ENCODE measurements at regions not wholly inside any gene's neighbourhood (a gene's known extent, or its start where the extent isn't known, plus 50 kb on each side); places are given as distances from the start of the nearest gene placed in this dataset.

- no peak overlapping the region for H3K18ac ChIP-seq (ENCODE audit: low read depth, low read length)
- H3K27me3 ChIP-seq (ENCODE audit: control insufficient read depth, insufficient read depth, low read length) = peaks cover 20% of the 10 kb centered on the region
- dilution Hi-C loops (cut with HindIII; ENCODE audit: low sequenced_read_pairs, unreplicated experiment) (no loop called here), in situ Hi-C loops (cut with MboI; ENCODE audit: low sequenced_read_pairs) (no loop called here), intact Hi-C loops (cut with micrococcal nuclease) (no loop called here)
- BruUV-seq (replicated peaks) = no TSS peak
- H2AFZ ChIP-seq (replicated peaks; ENCODE audit: low read length, poor library complexity) = no peak overlapping the region
- ChIA-PET POLR2A (ENCODE audit: unreplicated experiment) (no interaction called here), CTCF (no interaction called here)
- H3K27ac ChIP-seq (ENCODE audit: insufficient read depth, low read length) = no peak overlapping the region
- H4K91ac ChIP-seq (ENCODE audit: insufficient read depth, low read depth, low read length) = no peak overlapping the region
- no peaks in the 10 kb centered on the region for H4K20me1 ChIP-seq (ENCODE audit: insufficient read depth, low read length)
- no peak overlapping the region for H3K4ac ChIP-seq (ENCODE audit: low read depth, low read length)
- no peak overlapping the region for H2AK5ac ChIP-seq (ENCODE audit: low read depth, low read length)
- WGBS, 2 experiments (ENCODE audit: extremely low coverage in 2 of 2, insufficient read length in 1 of 2) = 45% methylated on average over 2 of the region's 7 CpGs; no CpG with 5 or more reads in 1 of the 2 experiments
- no peak overlapping the region for H2BK15ac ChIP-seq (ENCODE audit: low read depth, low read length)
- ATAC-seq (ENCODE audit: low read depth) (no peak), DNase-seq (no peak)
- H4K5ac ChIP-seq (ENCODE audit: low read depth, low read length) = no peak overlapping the region
- TF ChIP-seq MXI1 (IDR thresholded peaks at IDR 0.05; ENCODE audit: borderline replicate concordance, low read depth, low read length) (no peak), NFE2L2 (IDR thresholded peaks at IDR 0.05; ENCODE audit: low read depth, low read length) (no peak), MAZ (IDR thresholded peaks at IDR 0.05; ENCODE audit: borderline replicate concordance, low read depth, low read length) (no peak), RCOR1 (IDR thresholded peaks at IDR 0.05; ENCODE audit: insufficient replicate concordance, low read length) (no peak), POLR2A (IDR thresholded peaks at IDR 0.05; ENCODE audit: low read depth, low read length) (no peak), USF2 (IDR thresholded peaks at IDR 0.05; ENCODE audit: low read depth, low read length) (no peak), RFX5 (IDR thresholded peaks at IDR 0.05; ENCODE audit: low read depth, low read length) (no peak), CHD1 (IDR thresholded peaks at IDR 0.05; ENCODE audit: low read depth, low read length) (no peak), FOS (IDR thresholded peaks at IDR 0.05; ENCODE audit: low read depth, low read length) (no peak), SMC3 (IDR thresholded peaks at IDR 0.05; ENCODE audit: low read depth, low read length) (no peak), BHLHE40 (IDR thresholded peaks at IDR 0.05; ENCODE audit: low read depth, low read length) (no peak)
- no peak overlapping the region for H2BK120ac ChIP-seq (ENCODE audit: low read depth, low read length)
- no peak overlapping the region for H2BK5ac ChIP-seq (ENCODE audit: low read depth, low read length, poor library complexity, severe bottlenecking)
- no peak overlapping the region for H2AK9ac ChIP-seq (replicated peaks; ENCODE audit: low read depth, low read length, poor library complexity)
- no peak overlapping the region for H3K23ac ChIP-seq (ENCODE audit: low read depth, low read length)
- H3K56ac ChIP-seq (ENCODE audit: extremely low read depth, insufficient read depth, low read length) = no peak overlapping the region
- no peak overlapping the region for H3K4me2 ChIP-seq (ENCODE audit: low read depth, low read length)
- H3K9me3 ChIP-seq (ENCODE audit: control insufficient read depth, insufficient read depth, low read length) = no peaks in the 10 kb centered on the region; the same call in 1 of the 2 replicates
- no peaks in the 10 kb centered on the region for H3K4me1 ChIP-seq (ENCODE audit: control insufficient read depth, insufficient read depth, low read length)
- H3K9me1 ChIP-seq (ENCODE audit: insufficient read depth, low read length) = no peaks in the 10 kb centered on the region
- no peak overlapping the region for H2BK20ac ChIP-seq (ENCODE audit: low read depth, low read length)
- no peaks in the 10 kb centered on the region for H3K79me1 ChIP-seq (ENCODE audit: low read depth in 1 of 2, low read length in 2 of 2)
- H4K8ac ChIP-seq (ENCODE audit: low read depth in 2 of 2, low read length in 2 of 2) = no peak overlapping the region
- no peak overlapping the region for H3K14ac ChIP-seq (replicated peaks; ENCODE audit: low read depth, low read length)
- no peak overlapping the region for H3K4me3 ChIP-seq (ENCODE audit: insufficient read depth, low read depth, low read length)
- no peaks in the 10 kb centered on the region for H3K36me3 ChIP-seq (ENCODE audit: control insufficient read depth, insufficient read depth, low read length)
- H3K9ac ChIP-seq (ENCODE audit: low read depth, low read length) = no peak overlapping the region
Observed at GRCh38 chr14:55957950-55958349, 160.3 kb upstream of the PELI2 start.
